ENCODE measurements at regions not wholly inside any gene's neighbourhood (a gene's known extent, or its start where the extent isn't known, plus 50 kb on each side); places are given as distances from the start of the nearest gene placed in this dataset.

DNA sequence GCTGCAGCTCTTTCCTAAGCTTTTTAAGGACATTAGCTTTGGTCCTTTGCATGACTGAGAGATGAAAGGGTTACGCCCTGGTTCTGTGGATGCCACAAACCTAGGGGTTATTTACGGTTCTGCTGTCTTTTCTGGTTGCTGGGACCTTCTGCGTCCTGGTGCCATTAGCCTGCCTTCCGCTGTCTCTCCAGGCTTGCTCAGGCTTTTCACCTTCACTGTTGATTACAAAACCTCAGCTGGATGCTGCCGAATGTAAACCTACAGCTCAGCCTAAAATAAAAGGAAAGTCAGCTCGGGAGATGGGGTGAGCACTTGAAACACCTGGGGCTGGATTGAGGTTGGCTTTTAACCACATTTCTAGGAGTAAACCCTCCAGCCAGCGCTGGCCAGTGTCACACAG lies 130.9 kb upstream of the ARHGAP28 start:
- H3K9me3 ChIP-seq: no peaks in the 10 kb centered on the region
- H3K4me1 ChIP-seq: no peaks in the 10 kb centered on the region
- TF ChIP-seq POLR2A (IDR thresholded peaks at IDR 0.05): no peak
- TF ChIP-seq, protein P1, sequence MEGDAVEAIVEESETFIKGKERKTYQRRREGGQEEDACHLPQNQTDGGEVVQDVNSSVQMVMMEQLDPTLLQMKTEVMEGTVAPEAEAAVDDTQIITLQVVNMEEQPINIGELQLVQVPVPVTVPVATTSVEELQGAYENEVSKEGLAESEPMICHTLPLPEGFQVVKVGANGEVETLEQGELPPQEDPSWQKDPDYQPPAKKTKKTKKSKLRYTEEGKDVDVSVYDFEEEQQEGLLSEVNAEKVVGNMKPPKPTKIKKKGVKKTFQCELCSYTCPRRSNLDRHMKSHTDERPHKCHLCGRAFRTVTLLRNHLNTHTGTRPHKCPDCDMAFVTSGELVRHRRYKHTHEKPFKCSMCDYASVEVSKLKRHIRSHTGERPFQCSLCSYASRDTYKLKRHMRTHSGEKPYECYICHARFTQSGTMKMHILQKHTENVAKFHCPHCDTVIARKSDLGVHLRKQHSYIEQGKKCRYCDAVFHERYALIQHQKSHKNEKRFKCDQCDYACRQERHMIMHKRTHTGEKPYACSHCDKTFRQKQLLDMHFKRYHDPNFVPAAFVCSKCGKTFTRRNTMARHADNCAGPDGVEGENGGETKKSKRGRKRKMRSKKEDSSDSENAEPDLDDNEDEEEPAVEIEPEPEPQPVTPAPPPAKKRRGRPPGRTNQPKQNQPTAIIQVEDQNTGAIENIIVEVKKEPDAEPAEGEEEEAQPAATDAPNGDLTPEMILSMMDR (IDR thresholded peaks at IDR 0.05): no peak
- ATAC-seq (no peak), DNase-seq (no peak)
- H3K27me3 ChIP-seq: no peaks in the 10 kb centered on the region
- H3K4me3 ChIP-seq: no peak overlapping the region
- intact Hi-C loops (cut with DNase I): no loop called here
- H3K27ac ChIP-seq: no peak overlapping the region
- 72 to 91% methylated on average over 7 of the region's 7 CpGs for WGBS, 2 donors
- H3K36me3 ChIP-seq (replicated peaks in 1 of 2; ENCODE audit: insufficient read depth in 1 of 2, low read depth in 2 of 2): no peaks in the 10 kb centered on the region

DNA sequence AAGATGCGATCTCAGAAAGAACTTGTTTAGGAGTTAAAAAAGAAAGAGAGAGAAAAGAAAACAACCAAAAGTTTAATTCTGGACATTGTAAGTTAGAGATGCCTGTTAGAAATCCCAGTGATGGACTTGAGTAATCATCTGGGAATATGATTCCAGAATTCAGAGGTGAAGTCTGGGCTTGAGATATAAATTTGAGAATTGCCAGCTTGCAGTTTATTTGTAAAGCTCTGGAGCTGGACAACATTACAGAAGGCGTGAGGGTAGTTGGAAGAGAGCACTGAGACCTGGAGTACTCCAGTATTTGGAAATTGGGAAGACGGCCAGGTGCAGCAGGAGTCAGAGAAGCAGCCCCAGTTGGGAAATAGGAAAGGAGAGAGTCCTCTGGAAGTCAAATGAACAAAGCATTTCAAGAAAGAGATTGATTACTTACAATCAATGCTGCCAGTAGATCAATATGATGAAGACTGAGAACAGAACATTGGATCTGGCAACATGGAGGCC lies 128.8 kb upstream of the ARHGAP28 start:
- Histone ChIP-seq H3K4me1 (no peaks in the 10 kb centered on the region), H3K9me3 (no peaks in the 10 kb centered on the region), H3K4me3 (no peak overlapping the region), H3K27me3 (no peaks in the 10 kb centered on the region), H3K36me3 (replicated peaks in 1 of 2; ENCODE audit: insufficient read depth in 1 of 2, low read depth in 2 of 2) (no peaks in the 10 kb centered on the region), H3K27ac (no peak overlapping the region)
- TF ChIP-seq POLR2A (IDR thresholded peaks at IDR 0.05): no peak
- TF ChIP-seq, protein P1 (IDR thresholded peaks at IDR 0.05): no peak
- WGBS, 2 donors: 73 to 84% methylated on average over 3 of the region's 3 CpGs
- intact Hi-C loops (cut with DNase I): no loop called here
- ATAC-seq: no peak
- DNase-seq: no peak

DNA sequence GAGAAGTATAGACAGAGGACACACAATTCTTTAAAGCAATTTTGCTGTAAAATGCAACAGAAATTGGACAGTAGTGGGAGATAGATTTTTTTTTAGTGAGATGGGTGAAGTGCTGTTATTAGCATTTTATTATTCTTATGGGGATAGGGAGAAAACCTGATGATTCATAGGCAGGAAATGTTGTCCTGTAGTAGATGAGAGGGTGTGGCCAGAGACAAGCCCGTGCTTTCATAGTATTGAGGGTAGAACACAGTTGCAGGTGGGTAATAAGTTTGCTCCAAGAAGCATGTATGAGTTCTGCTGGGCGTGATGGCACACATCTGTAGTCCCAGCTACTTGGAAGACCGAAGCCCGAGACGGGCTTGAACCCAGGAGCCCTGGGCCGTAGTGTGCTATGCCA lies 128.3 kb upstream of the ARHGAP28 start:
- no peaks in the 10 kb centered on the region for H3K27me3 ChIP-seq
- ATAC-seq: no peak
- no peak overlapping the region for H3K4me3 ChIP-seq
- intact Hi-C loops (cut with DNase I): no loop called here
- H3K36me3 ChIP-seq (replicated peaks in 1 of 2; ENCODE audit: insufficient read depth in 1 of 2, low read depth in 2 of 2): no peaks in the 10 kb centered on the region
- no peak overlapping the region for H3K27ac ChIP-seq
- no peak for DNase-seq
- TF ChIP-seq, protein P1 (IDR thresholded peaks at IDR 0.05): no peak
- TF ChIP-seq POLR2A (IDR thresholded peaks at IDR 0.05): no peak
- WGBS, 2 donors: 76 to 86% methylated on average over 6 of the region's 6 CpGs
- no peaks in the 10 kb centered on the region for H3K4me1 ChIP-seq
- H3K9me3 ChIP-seq: no peaks in the 10 kb centered on the region

DNA sequence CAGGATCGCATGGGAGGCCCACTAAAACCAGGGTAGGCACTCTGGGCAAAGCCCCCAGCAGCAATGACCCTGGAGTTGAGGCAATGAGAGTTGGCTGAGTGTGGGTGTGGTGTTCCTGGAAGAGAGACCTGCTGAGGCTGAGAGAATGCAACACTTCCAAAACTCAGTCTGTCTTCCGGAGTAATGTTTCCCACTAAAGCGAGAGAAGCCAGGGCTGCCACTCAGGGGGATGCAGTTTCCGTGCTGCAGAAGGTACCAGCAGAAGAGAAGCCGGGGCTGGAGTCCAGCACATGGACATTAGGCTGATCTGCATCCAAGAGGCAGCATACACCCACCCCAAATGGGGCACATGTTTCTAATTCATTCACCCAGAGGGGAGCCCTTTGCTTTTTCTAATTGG lies 127.2 kb upstream of the ARHGAP28 start:
- intact Hi-C loops (cut with DNase I): no loop called here
- no peak overlapping the region for H3K4me3 ChIP-seq
- H3K9me3 ChIP-seq: no peaks in the 10 kb centered on the region
- ATAC-seq (no peak), DNase-seq (no peak)
- 83 to 86% methylated on average over 5 of the region's 5 CpGs for WGBS, 2 donors
- no peak overlapping the region for H3K27ac ChIP-seq
- H3K36me3 ChIP-seq (replicated peaks in 1 of 2; ENCODE audit: insufficient read depth in 1 of 2, low read depth in 2 of 2): no peaks in the 10 kb centered on the region
- H3K27me3 ChIP-seq: no peaks in the 10 kb centered on the region
- TF ChIP-seq POLR2A (IDR thresholded peaks at IDR 0.05): no peak
- TF ChIP-seq, protein P1 (IDR thresholded peaks at IDR 0.05): no peak
- H3K4me1 ChIP-seq: peaks cover 3% of the 10 kb centered on the region

DNA sequence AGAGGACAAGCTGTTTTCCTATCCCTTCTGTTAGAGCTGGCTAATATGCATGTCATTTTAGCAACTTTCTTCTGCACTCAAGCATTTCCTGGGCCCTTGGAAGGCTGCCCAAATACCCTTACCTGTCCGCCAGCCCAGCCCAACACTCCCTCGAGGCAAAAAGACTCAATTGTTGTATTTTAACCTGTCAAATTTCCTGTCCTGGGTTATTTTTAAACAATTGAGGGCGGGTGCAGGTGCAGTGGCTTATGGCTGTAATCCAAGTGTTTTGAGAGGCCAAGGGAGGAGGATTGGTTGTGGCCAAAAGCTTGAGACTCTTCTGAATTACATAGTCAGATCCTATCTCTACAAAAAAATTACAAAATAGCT lies 125.0 kb upstream of the ARHGAP28 start:
- DNase-seq (peak in 2 of 4 donors; percentile 9 to 16), ATAC-seq (no peak)
- WGBS, 2 donors: 40 to 53% methylated on average over 3 of the region's 3 CpGs
- H3K9me3 ChIP-seq: no peaks in the 10 kb centered on the region
- peaks cover 6% of the 10 kb centered on the region for H3K4me1 ChIP-seq
- no peak overlapping the region for H3K27ac ChIP-seq
- no peaks in the 10 kb centered on the region for H3K27me3 ChIP-seq
- intact Hi-C loops (cut with DNase I): no loop called here
- no peak overlapping the region for H3K4me3 ChIP-seq
- TF ChIP-seq, protein P1 (IDR thresholded peaks at IDR 0.05): no peak
- no peak for TF ChIP-seq POLR2A (IDR thresholded peaks at IDR 0.05)
- no peaks in the 10 kb centered on the region for H3K36me3 ChIP-seq (replicated peaks in 1 of 2; ENCODE audit: insufficient read depth in 1 of 2, low read depth in 2 of 2)
